GM12878 (cell line): ENCODE measurements at regions not wholly inside any gene's neighbourhood (a gene's known extent, or its start where the extent isn't known, plus 50 kb on each side); places are given as distances from the start of the nearest gene placed in this dataset.

Experiments used
- ATAC-seq: fragments of 200-7000 bp; cut with Tn5 transposase; 3 replicates; pipeline ENCODE4 v1.9.1; 2020; ENCODE audit warnings: mild to moderate bottlenecking, moderate library complexity
- BruUV-seq: library from RNA; stranded (reverse); fragments of 400-500 nt; replicated peaks from 2 replicates; lab custom pipeline; 2021; lab: Mats Ljungman, UMichigan
- CTCF ChIA-PET: fragments of 300-600 bp; sonication (Branson Sonifier 250); formaldehyde crosslinking; extraction: SDS; loops from one replicate; lab custom pipeline; 2021; ENCODE audit warnings: inconsistent platforms; lab: Yijun Ruan, JAX
- POLR2A ChIA-PET: fragments of 350-600 bp; formaldehyde crosslinking; extraction: SDS; loops from one replicate; lab custom pipeline; 2021; ENCODE audit warnings: inconsistent platforms; lab: Charles Lee
- RAD21 ChIA-PET: fragments of 300-600 bp; sonication (Branson Sonifier 250); formaldehyde crosslinking; loops from one replicate; lab custom pipeline; 2023; ENCODE audit warnings: antibody characterized with exemption; ENCODE audit not compliant: unreplicated experiment; lab: Charles Lee
- SMC1A ChIA-PET: fragments of 300-600 bp; sonication (Branson Sonifier 250); formaldehyde crosslinking; loops from one replicate; lab custom pipeline; 2023; ENCODE audit not compliant: unreplicated experiment, uncharacterized antibody; lab: Charles Lee
- DNase-seq: peaks from one replicate; pipeline ENCODE4 v3.0.0-alpha.2; 2011; ENCODE audit warnings: low read depth, low spot score
- FAIRE-seq: peaks from 3 replicates; lab custom pipeline; 2011; peaks lifted over from hg19 to GRCh38; lab: Jason Lieb, UNC
- H2AFZ ChIP-seq: 2 replicates; pipeline ENCODE4 v1.6.0; 2011; ENCODE audit warnings: low read depth, low read length, control low read depth; ENCODE audit not compliant: control insufficient read depth
- H3K27ac ChIP-seq: 2 replicates; pipeline ENCODE4 v1.5.1; 2011; ENCODE audit warnings: control low read depth; ENCODE audit not compliant: control insufficient read depth, insufficient read depth
- H3K27me3 ChIP-seq, 2 experiments: replicated peaks in 1 of 2; 2 replicates each; pipeline versions ENCODE4 v1.6.0 to v1.6.1; 2011; ENCODE audit warnings: low read length in 1 of 2; ENCODE audit not compliant: control insufficient read depth in 2 of 2, insufficient read depth in 2 of 2
- H3K36me3 ChIP-seq, 2 experiments: 2 replicates each; pipeline ENCODE4 v1.5.1; 2011; ENCODE audit warnings: low read length in 1 of 2; ENCODE audit not compliant: control insufficient read depth in 2 of 2, insufficient read depth in 2 of 2
- H3K4me1 ChIP-seq: 2 replicates; pipeline ENCODE4 v1.6.1; 2011; ENCODE audit warnings: mild to moderate bottlenecking, low read length, moderate library complexity, mixed read lengths; ENCODE audit not compliant: control insufficient read depth, insufficient read depth
- H3K4me2 ChIP-seq: 2 replicates; pipeline ENCODE4 v1.6.0; 2011; ENCODE audit warnings: control low read depth; ENCODE audit not compliant: control insufficient read depth, insufficient read depth
- H3K4me3 ChIP-seq: fragments of 200-600 bp; sonication (generic); 2 replicates; pipeline ENCODE4 v1.5.1; 2016
- H3K79me2 ChIP-seq: 2 replicates; pipeline ENCODE4 v1.6.0; 2011; ENCODE audit warnings: low read length; ENCODE audit not compliant: control insufficient read depth, insufficient read depth
- H3K9ac ChIP-seq: 2 replicates; pipeline ENCODE4 v1.8.0; 2011; ENCODE audit warnings: low read length, control low read depth, mixed read lengths; ENCODE audit not compliant: control insufficient read depth, insufficient read depth
- H3K9me3 ChIP-seq: replicated peaks from 3 replicates; pipeline ENCODE4 v1.5.1; 2011; ENCODE audit warnings: mild to moderate bottlenecking, low read length; ENCODE audit not compliant: control insufficient read depth, insufficient read depth
- H4K20me1 ChIP-seq: 2 replicates; pipeline ENCODE4 v1.6.0; 2011; ENCODE audit not compliant: control insufficient read depth, insufficient read depth
- E2F8 ChIP-seq: fragments of 450-650 bp; IDR thresholded peaks from 2 replicates; pipeline ENCODE4 v1.6.1; 2018; ENCODE audit warnings: mild to moderate bottlenecking, low read depth, moderate library complexity; ENCODE audit not compliant: partially characterized antibody
- POU2F2 ChIP-seq: IDR thresholded peaks from 3 replicates; pipeline ENCODE4 v1.6.1; 2011; ENCODE audit warnings: low read depth, mild to moderate bottlenecking, low read length, borderline replicate concordance
- SKIL ChIP-seq: fragments of 450-650 bp; IDR thresholded peaks from 2 replicates; pipeline ENCODE4 v1.6.1; 2017; ENCODE audit warnings: mild to moderate bottlenecking, low read depth, inconsistent platforms; ENCODE audit not compliant: poor library complexity, severe bottlenecking
- SMAD5 ChIP-seq: IDR thresholded peaks from 2 replicates; pipeline ENCODE4 v1.6.1; 2016; ENCODE audit warnings: antibody characterized with exemption, low read depth
- SMC3 ChIP-seq: IDR thresholded peaks from 2 replicates; pipeline ENCODE4 v1.6.1; 2011; ENCODE audit warnings: low read length, improper control_type of control experiment, borderline replicate concordance
- TAF1 ChIP-seq: IDR thresholded peaks from 2 replicates; pipeline ENCODE4 v1.6.1; 2011; ENCODE audit warnings: mild to moderate bottlenecking, low read depth, low read length, borderline replicate concordance
- WRNIP1 ChIP-seq: IDR thresholded peaks from 2 replicates; pipeline ENCODE4 v1.6.1; 2011; ENCODE audit warnings: low read depth, low read length, improper control_type of control experiment, borderline replicate concordance
- ZBED1 ChIP-seq: IDR thresholded peaks from 2 replicates; pipeline ENCODE4 v1.6.1; 2016; ENCODE audit warnings: borderline replicate concordance
- WGBS: methylation state at CpG from one replicate; pipeline ENCODE4 v1.1.6; 2016; ENCODE audit warnings: low lambda C conversion rate; ENCODE audit not compliant: insufficient replicate concordance, insufficient coverage; ENCODE audit errors: missing lambda C conversion rate; 5-methylcytosine and 5-hydroxymethylcytosine counted together
- in situ Hi-C: fragments of 300-500 bp; cut with MboI; formaldehyde crosslinking; loops from 9 replicates; pipeline ENCODE4 v1.14.3; 2018; ENCODE audit warnings: mixed read lengths
- intact Hi-C: fragments of 100-400 bp; cut with micrococcal nuclease; formaldehyde crosslinking; loops from one replicate; pipeline ENCODE4 v1.14.2; 2022; ENCODE audit not compliant: unreplicated experiment

GRCh38 chr15:37837276-37837675, 97.2 kb upstream of the TMCO5A start:
- POLR2A ChIA-PET, result no interaction called here
- H4K20me1 ChIP-seq, result no peaks in the 10 kb centered on the region
- DNase-seq (no peak), FAIRE-seq (no peak), ATAC-seq (no peak)
- no peaks in the 10 kb centered on the region for H3K36me3 ChIP-seq
- H3K9me3 ChIP-seq, result no peaks in the 10 kb centered on the region
- WGBS, result 14% methylated on average over 3 of the region's 3 CpGs
- H3K4me3 ChIP-seq, result no peak overlapping the region
- RAD21 ChIA-PET, result no interaction called here
- no peaks in the 10 kb centered on the region for H3K27me3 ChIP-seq
- no peak for TF ChIP-seq POU2F2
- H3K4me2 ChIP-seq, result no peak overlapping the region
- in situ Hi-C loops, result no loop called here
- no peaks in the 10 kb centered on the region for H3K4me1 ChIP-seq
- H3K27ac ChIP-seq, result no peak overlapping the region
- SMC1A ChIA-PET, result no interaction called here
- no peak overlapping the region for H3K9ac ChIP-seq
- intact Hi-C loops, result no loop called here
- no peaks in the 10 kb centered on the region for H3K79me2 ChIP-seq
- no peak overlapping the region for H2AFZ ChIP-seq
- BruUV-seq, result no TSS peak
- CTCF ChIA-PET, result no interaction called here

GRCh38 chr15:37847776-37848175, 86.7 kb upstream of the TMCO5A start:
- intact Hi-C loops, result no loop called here
- FAIRE-seq, result no peak
- 13% methylated on average over 3 of the region's 3 CpGs for WGBS
- TF ChIP-seq SMC3, result no peak
- TF ChIP-seq TAF1, result no peak
- no peak for TF ChIP-seq WRNIP1
- TF ChIP-seq SKIL, result no peak
- TF ChIP-seq ZBED1, result no peak
- TF ChIP-seq SMAD5, result no peak
- TF ChIP-seq E2F8, result no peak

More at GRCh38 chr15:37847776-37848175, 86.7 kb upstream of the TMCO5A start:
- H3K9ac ChIP-seq, result no peak overlapping the region
- no peaks in the 10 kb centered on the region for H3K4me1 ChIP-seq
- ChIA-PET RAD21 (interaction anchor here (0.6 kb wide), 1 partner anchor 721 kb away, joined by 6 read pairs; no protein-coding TSS in a partner anchor), POLR2A (no interaction called here), SMC1A (no interaction called here), CTCF (interaction anchor here (1.4 kb wide), 1 partner anchor 30 kb away, joined by 3 read pairs; no protein-coding TSS in a partner anchor)
- H2AFZ ChIP-seq, result no peak overlapping the region
- no TSS peak for BruUV-seq
- no peak overlapping the region for H3K4me3 ChIP-seq
- no peak overlapping the region for H3K4me2 ChIP-seq
- no peak for DNase-seq
- no peaks in the 10 kb centered on the region for H3K27me3 ChIP-seq
- no peak overlapping the region for H3K27ac ChIP-seq
- no peaks in the 10 kb centered on the region for H3K9me3 ChIP-seq
- in situ Hi-C loops, result no loop called here
- no peaks in the 10 kb centered on the region for H3K36me3 ChIP-seq
- ATAC-seq, result no peak
- no peaks in the 10 kb centered on the region for H4K20me1 ChIP-seq
- H3K79me2 ChIP-seq, result no peaks in the 10 kb centered on the region
